ENCODE measurements at regions not wholly inside any gene's neighbourhood (a gene's known extent, or its start where the extent isn't known, plus 50 kb on each side); places are given as distances from the start of the nearest gene placed in this dataset.

GRCh38 chr6:109235481-109236038, 140.3 kb downstream of the CEP57L1 start:
- intact Hi-C loops (cut with micrococcal nuclease) = loop anchor here (1.0 to 5.0 kb wide), 2 partner anchors 47 to 228 kb away; no protein-coding TSS in a partner anchor

- intact Hi-C loops (cut with micrococcal nuclease) = no loop called here
These were observed 135.1 kb downstream of the CEP57L1 start for GRCh38 chr6:109230453-109230852.

GRCh38 chr6:109229536-109229935, 134.2 kb downstream of the CEP57L1 start:
- intact Hi-C loops (cut with micrococcal nuclease) = no loop called here

- intact Hi-C loops (cut with micrococcal nuclease) = no loop called here
These were observed 132.3 kb downstream of the CEP57L1 start for GRCh38 chr6:109227646-109228045.

GRCh38 chr6:109226353-109226752, 131.0 kb downstream of the CEP57L1 start:
- intact Hi-C loops (cut with micrococcal nuclease) = no loop called here

GRCh38 chr6:109225946-109226345, 130.6 kb downstream of the CEP57L1 start:
- intact Hi-C loops (cut with micrococcal nuclease) = no loop called here

GRCh38 chr6:109224994-109225393, 129.7 kb downstream of the CEP57L1 start:
- intact Hi-C loops (cut with micrococcal nuclease) = no loop called here

- intact Hi-C loops (cut with micrococcal nuclease) = no loop called here
These were observed 129.0 kb downstream of the CEP57L1 start for GRCh38 chr6:109224107-109224875.

- intact Hi-C loops (cut with micrococcal nuclease) = no loop called here
These were observed 127.5 kb downstream of the CEP57L1 start for GRCh38 chr6:109222848-109223247.

- intact Hi-C loops (cut with micrococcal nuclease) = no loop called here
These were observed 126.4 kb downstream of the CEP57L1 start for GRCh38 chr6:109221543-109222195.

Measured in T-helper 1 cell treated with Interleukin-12 subunit alpha and Interleukin-12 subunit beta and Interleukin-4 antibody, amounts not matched to agents 30 ng/mL and 1 ng/mL, for 36 hours (primary cell).